ENCODE measurements at regions not wholly inside any gene's neighbourhood (a gene's known extent, or its start where the extent isn't known, plus 50 kb on each side); places are given as distances from the start of the nearest gene placed in this dataset.

DNA sequence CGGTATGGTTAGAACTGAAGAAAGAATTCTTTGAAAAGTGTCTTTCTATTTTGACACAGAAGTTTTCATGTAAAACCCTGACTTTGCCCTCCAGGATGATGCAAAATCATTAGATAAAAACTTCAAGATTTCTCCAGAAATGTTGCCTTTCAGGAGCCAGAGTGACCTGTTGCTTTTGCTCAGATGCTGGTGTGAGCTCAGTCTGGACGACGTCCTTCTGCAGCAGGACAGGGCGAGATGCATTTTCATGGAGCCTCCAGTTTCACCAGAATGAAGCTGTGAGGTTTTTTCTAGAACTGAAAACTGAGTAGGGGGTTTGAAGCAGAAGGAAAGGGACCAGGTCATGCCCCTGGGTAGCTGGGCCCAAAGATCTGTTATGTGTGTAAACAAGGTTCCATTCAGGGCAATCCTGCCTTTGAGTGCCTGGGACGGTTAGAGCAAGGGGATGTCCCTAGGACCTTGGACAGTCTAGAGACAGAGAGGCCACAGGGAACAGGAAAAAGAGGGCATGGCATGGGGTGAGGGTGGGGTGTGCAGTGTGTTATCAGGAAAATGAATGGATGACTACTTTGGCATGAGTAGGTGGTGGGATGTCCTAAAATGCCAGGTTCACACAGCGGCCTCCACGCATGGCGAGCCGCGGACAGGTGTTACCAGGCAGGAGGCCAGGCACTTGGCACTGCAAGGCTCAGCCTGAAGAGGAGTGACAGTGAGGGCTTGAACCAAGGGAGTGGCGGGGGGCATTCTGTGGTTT lies 356.3 kb downstream of the CXCL12 start:
- no peak overlapping the region for H3K4me2 ChIP-seq (ENCODE audit: low read length)
- BruUV-seq (replicated peaks), result no TSS peak
- RAD21 ChIA-PET (ENCODE audit: low non-redundant PET in 1 of 2, low total read pairs in 2 of 2, uncharacterized antibody in 2 of 2, unreplicated experiment in 2 of 2), result no interaction called here
- no peaks in the 10 kb centered on the region for H3K4me1 ChIP-seq (ENCODE audit: control insufficient read depth in 1 of 2, insufficient read depth in 2 of 2, low read length in 2 of 2)
- POLR2A ChIA-PET, result no interaction called here
- no peak overlapping the region for H3K4me3 ChIP-seq (replicated peaks in 1 of 2; ENCODE audit: low read depth in 1 of 2, low read length in 2 of 2)
- TF ChIP-seq, protein P1, sequence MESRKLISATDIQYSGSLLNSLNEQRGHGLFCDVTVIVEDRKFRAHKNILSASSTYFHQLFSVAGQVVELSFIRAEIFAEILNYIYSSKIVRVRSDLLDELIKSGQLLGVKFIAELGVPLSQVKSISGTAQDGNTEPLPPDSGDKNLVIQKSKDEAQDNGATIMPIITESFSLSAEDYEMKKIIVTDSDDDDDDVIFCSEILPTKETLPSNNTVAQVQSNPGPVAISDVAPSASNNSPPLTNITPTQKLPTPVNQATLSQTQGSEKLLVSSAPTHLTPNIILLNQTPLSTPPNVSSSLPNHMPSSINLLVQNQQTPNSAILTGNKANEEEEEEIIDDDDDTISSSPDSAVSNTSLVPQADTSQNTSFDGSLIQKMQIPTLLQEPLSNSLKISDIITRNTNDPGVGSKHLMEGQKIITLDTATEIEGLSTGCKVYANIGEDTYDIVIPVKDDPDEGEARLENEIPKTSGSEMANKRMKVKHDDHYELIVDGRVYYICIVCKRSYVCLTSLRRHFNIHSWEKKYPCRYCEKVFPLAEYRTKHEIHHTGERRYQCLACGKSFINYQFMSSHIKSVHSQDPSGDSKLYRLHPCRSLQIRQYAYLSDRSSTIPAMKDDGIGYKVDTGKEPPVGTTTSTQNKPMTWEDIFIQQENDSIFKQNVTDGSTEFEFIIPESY (IDR thresholded peaks at IDR 0.05; ENCODE audit: extremely low read depth, insufficient replicate concordance, low read length), result no peak
- TF ChIP-seq RAD21 (IDR thresholded peaks at IDR 0.05; ENCODE audit: low read depth) (no peak), ZFX (IDR thresholded peaks at IDR 0.05) (no peak), POLR2AphosphoS5 (IDR thresholded peaks at IDR 0.05; ENCODE audit: low read depth, low read length) (no peak), EZH2phosphoT487 (IDR thresholded peaks at IDR 0.05; ENCODE audit: borderline replicate concordance) (no peak), EZH2 (IDR thresholded peaks at IDR 0.05) (no peak), POLR2A (IDR thresholded peaks at IDR 0.05; ENCODE audit: borderline replicate concordance, extremely low read depth, insufficient read depth, insufficient read length) (no peak), CBX3 (IDR thresholded peaks at IDR 0.05; ENCODE audit: low read depth) (no peak), SP1 (IDR thresholded peaks at IDR 0.05; ENCODE audit: low read depth) (no peak), CEBPB (IDR thresholded peaks at IDR 0.05; ENCODE audit: low read depth) (no peak), ATF3 (IDR thresholded peaks at IDR 0.05) (no peak), YY1 (IDR thresholded peaks at IDR 0.05; ENCODE audit: extremely low read depth, insufficient replicate concordance, low read depth, low read length) (no peak), SRF (IDR thresholded peaks at IDR 0.05; ENCODE audit: low read depth) (no peak), ELF1 (IDR thresholded peaks at IDR 0.05; ENCODE audit: borderline replicate concordance, low read depth) (no peak), FOSL1 (IDR thresholded peaks at IDR 0.05; ENCODE audit: low read depth) (no peak)
- TF ChIP-seq, protein P2, sequence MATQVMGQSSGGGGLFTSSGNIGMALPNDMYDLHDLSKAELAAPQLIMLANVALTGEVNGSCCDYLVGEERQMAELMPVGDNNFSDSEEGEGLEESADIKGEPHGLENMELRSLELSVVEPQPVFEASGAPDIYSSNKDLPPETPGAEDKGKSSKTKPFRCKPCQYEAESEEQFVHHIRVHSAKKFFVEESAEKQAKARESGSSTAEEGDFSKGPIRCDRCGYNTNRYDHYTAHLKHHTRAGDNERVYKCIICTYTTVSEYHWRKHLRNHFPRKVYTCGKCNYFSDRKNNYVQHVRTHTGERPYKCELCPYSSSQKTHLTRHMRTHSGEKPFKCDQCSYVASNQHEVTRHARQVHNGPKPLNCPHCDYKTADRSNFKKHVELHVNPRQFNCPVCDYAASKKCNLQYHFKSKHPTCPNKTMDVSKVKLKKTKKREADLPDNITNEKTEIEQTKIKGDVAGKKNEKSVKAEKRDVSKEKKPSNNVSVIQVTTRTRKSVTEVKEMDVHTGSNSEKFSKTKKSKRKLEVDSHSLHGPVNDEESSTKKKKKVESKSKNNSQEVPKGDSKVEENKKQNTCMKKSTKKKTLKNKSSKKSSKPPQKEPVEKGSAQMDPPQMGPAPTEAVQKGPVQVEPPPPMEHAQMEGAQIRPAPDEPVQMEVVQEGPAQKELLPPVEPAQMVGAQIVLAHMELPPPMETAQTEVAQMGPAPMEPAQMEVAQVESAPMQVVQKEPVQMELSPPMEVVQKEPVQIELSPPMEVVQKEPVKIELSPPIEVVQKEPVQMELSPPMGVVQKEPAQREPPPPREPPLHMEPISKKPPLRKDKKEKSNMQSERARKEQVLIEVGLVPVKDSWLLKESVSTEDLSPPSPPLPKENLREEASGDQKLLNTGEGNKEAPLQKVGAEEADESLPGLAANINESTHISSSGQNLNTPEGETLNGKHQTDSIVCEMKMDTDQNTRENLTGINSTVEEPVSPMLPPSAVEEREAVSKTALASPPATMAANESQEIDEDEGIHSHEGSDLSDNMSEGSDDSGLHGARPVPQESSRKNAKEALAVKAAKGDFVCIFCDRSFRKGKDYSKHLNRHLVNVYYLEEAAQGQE (IDR thresholded peaks at IDR 0.05; ENCODE audit: low read depth), result no peak
- H3K27me3 ChIP-seq (ENCODE audit: insufficient read depth, low read length), result peaks cover 32% of the 10 kb centered on the region
- intact Hi-C loops (cut with micrococcal nuclease), result no loop called here
- no peak overlapping the region for H3K9ac ChIP-seq (ENCODE audit: low read length)
- ATAC-seq (no peak), DNase-seq (ENCODE audit: low read depth, low spot score) (no peak)
- H3K27ac ChIP-seq (ENCODE audit: low read depth, low read length), result no peak overlapping the region
- CTCF ChIA-PET, result no interaction called here
- H3K9me3 ChIP-seq (ENCODE audit: control insufficient read depth in 1 of 2, insufficient read depth in 1 of 2, low read depth in 1 of 2, low read length in 2 of 2), result no peaks in the 10 kb centered on the region
- no peaks in the 10 kb centered on the region for H3K36me3 ChIP-seq (ENCODE audit: control insufficient read depth in 1 of 2, insufficient read depth in 2 of 2, low read length in 2 of 2)
- no peaks in the 10 kb centered on the region for H3K9me2 ChIP-seq (ENCODE audit: insufficient read depth)
- H2AFZ ChIP-seq (ENCODE audit: low read depth, low read length, poor library complexity, severe bottlenecking), result no peak overlapping the region
- no peaks in the 10 kb centered on the region for H3K79me2 ChIP-seq (ENCODE audit: insufficient read depth, low read length)
- no peaks in the 10 kb centered on the region for H4K20me1 ChIP-seq (ENCODE audit: insufficient read depth)

Data from HCT116 (cell line).